ENCODE measurements at regions not wholly inside any gene's neighbourhood (a gene's known extent, or its start where the extent isn't known, plus 50 kb on each side); places are given as distances from the start of the nearest gene placed in this dataset.

GRCh38 chr2:164044622-164045021, 308.8 kb upstream of the FIGN start:
- no peak for TF ChIP-seq CTCF (conservative IDR thresholded peaks at IDR 0.05; ENCODE audit: low read depth, low read length)
- no peak for DNase-seq (ENCODE audit: low read depth)
- H3K4me3 ChIP-seq (ENCODE audit: low read depth, low read length), result no peak overlapping the region

DNA sequence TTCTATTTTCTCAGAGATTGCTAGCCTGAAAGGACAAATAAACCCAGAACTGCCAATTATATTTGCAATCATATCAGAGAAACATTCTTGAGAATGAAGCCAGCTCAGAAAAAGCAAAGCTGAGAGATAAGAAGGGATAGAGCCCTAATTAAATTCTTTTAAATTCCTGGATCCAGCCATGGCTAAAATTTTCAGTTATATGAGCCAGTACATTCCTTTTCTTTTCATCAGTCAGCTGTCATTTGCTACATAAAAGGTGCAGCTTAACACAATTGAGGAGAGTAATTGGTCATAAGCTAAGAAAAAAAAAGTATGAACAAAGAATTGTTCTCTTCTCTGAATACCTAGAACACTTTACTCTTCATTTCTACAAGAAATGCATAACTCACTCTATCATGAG, 303.5 kb upstream of the FIGN start:
- no peak for TF ChIP-seq CTCF (conservative IDR thresholded peaks at IDR 0.05; ENCODE audit: low read depth, low read length)
- H3K4me3 ChIP-seq (ENCODE audit: low read depth, low read length), result no peak overlapping the region
- no peak for DNase-seq (ENCODE audit: low read depth)

- no peak for DNase-seq (ENCODE audit: low read depth)
- TF ChIP-seq CTCF (conservative IDR thresholded peaks at IDR 0.05; ENCODE audit: low read depth, low read length), result no peak
- no peak overlapping the region for H3K4me3 ChIP-seq (ENCODE audit: low read depth, low read length)
Measured at GRCh38 chr2:164032995-164033394, 297.2 kb upstream of the FIGN start.

DNA sequence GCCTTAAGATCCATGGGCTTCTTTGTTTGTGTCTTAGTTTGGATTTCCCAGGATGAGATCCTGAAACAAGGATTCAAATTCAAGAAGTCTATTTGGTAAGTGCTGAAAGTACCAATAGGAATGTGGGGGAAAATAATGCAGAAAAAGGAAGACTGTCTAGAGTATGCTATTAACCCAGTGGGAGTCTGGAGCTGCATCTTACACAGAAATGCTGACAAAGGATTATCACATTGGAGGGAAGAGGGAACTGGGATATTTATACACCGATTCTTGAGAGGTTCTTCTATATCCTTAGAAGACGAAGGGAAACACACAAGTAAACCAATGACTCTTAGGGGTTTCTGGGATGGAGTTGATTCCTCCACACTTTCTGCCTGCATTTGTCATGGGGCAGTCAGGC, 294.8 kb upstream of the FIGN start:
- DNase-seq (ENCODE audit: low read depth), result no peak
- no peak overlapping the region for H3K4me3 ChIP-seq (ENCODE audit: low read depth, low read length)
- TF ChIP-seq CTCF (conservative IDR thresholded peaks at IDR 0.05; ENCODE audit: low read depth, low read length), result no peak

DNA sequence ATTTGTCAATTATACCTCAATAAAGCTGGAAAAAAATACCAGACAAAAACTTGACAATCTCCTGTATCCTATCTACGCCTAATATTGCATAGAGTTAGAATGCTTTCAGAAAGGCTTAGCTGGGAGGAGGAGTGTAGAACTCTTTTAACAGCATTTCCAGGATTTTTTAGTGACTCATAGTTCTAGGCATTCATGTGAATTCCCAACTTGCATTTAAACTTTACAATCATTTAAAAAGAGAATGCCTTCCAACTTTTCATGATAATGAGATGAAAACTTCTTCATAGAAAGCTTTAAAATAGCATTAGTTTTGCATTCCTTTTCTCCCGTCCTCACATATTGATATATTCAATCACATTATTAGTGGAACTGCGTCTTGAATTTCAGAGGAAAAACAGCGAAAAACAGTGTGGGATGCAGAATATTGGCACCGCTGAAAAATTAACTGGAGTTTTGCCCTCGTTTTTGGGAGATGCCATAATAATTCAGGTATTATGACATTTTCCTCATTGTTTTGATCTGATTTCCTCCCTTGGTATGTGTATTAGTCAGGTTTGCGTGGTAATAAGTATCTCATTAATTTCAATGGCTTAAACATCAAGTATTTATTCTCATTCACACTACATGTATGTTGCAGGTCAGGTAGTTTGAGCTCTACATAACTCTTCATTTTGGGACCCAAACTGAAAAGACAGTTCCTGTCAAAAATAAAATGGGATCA, 293.2 kb upstream of the FIGN start:
- H3K4me3 ChIP-seq (ENCODE audit: low read depth, low read length), result no peak overlapping the region
- TF ChIP-seq CTCF (conservative IDR thresholded peaks at IDR 0.05; ENCODE audit: low read depth, low read length), result no peak
- DNase-seq (ENCODE audit: low read depth), result peak; percentile 10

DNA sequence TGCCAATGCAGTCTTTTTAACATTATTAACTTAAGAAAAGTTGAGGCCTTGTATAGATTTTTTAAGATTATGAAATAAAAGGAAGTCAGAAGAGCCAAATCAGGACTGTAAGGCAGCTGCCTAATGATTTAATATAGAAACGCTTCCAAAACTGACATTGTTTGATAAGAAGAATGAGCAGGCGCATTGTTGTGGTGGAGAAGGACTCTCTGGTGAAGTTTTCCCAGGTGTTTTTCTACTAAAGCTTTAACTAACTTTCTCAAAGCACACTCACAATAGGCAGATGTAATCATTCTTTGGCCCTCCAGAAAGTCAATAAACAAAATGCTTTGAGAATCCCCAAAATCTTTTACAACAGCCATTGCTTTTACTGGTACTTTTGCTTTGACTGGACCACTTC, 288.6 kb upstream of the FIGN start:
- DNase-seq (ENCODE audit: low read depth), result no peak
- H3K4me3 ChIP-seq (ENCODE audit: low read depth, low read length), result no peak overlapping the region
- no peak for TF ChIP-seq CTCF (conservative IDR thresholded peaks at IDR 0.05; ENCODE audit: low read depth, low read length)

DNA sequence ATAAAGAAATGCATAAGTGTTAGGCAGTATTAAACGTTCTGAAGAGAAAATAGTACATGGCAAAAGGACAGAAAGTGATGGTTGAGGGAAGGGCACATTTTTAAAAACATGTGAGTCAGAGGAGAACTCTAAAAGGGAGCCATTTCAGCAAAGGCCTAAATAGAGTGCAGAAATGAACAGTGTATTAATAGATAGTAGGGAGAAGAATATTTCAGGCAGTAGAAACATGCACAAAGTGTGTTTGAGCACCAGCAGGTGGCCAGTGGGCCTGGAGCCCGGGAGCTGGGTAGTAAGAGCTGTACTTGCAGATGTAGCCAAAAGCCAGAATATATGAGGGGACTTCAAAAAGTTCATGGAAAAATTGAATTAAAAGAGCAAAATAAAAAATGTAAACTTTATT, 288.1 kb upstream of the FIGN start:
- no peak for DNase-seq (ENCODE audit: low read depth)
- no peak overlapping the region for H3K4me3 ChIP-seq (ENCODE audit: low read depth, low read length)
- TF ChIP-seq CTCF (conservative IDR thresholded peaks at IDR 0.05; ENCODE audit: low read depth, low read length), result no peak

Data from epithelial cell of proximal tubule (primary cell).